ENCODE measurements at regions not wholly inside any gene's neighbourhood (a gene's known extent, or its start where the extent isn't known, plus 50 kb on each side); places are given as distances from the start of the nearest gene placed in this dataset.

DNA sequence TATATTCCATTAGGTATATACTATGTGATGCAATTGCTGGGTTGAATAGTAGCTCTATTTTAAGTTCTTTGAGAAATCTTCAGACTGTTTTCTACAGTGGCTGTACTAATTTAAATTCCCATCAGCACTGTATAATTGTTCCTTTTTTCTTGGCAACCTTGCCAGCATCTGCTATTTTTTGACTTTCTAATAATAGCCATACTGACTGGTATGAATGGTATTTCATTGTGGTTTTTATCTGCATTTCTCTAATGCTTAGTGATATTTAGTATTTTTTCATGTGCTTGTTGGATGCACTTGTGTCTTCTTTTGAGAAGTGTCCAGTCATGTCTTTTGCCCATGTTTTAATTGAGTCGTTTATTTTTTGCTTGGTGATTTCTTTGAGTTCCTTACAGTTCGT, 145.1 kb upstream of the PLSCR5 start:
- Histone ChIP-seq H2BK12ac (ENCODE audit: low read length) (no peak overlapping the region), H3K4me2 (ENCODE audit: low read length) (no peak overlapping the region), H3K23ac (ENCODE audit: low read length) (no peak overlapping the region), H3K4me1 (ENCODE audit: control insufficient read depth in 1 of 2, insufficient read depth in 2 of 2, low read length in 2 of 2) (no peaks in the 10 kb centered on the region), H2AFZ (ENCODE audit: insufficient read depth, low read length, poor library complexity) (no peak overlapping the region), H4K8ac (ENCODE audit: low read depth, low read length) (no peak overlapping the region), H3K4ac (ENCODE audit: low read depth, low read length) (no peak overlapping the region), H3K27ac (ENCODE audit: low read depth, low read length) (no peak overlapping the region), H3K9ac (ENCODE audit: low read length) (no peak overlapping the region), H4K91ac (ENCODE audit: low read depth, low read length) (no peak overlapping the region), H3K9me3 (ENCODE audit: insufficient read depth, low read depth, low read length) (no peaks in the 10 kb centered on the region), H3K4me3 (ENCODE audit: low read depth, low read length) (no peak overlapping the region), H3K79me2 (ENCODE audit: control insufficient read depth, insufficient read depth, low read length, poor library complexity) (no peaks in the 10 kb centered on the region), H2BK5ac (ENCODE audit: low read depth, low read length, poor library complexity) (no peak overlapping the region), H4K12ac (ENCODE audit: low read depth, low read length) (no peak overlapping the region), H3K14ac (ENCODE audit: low read length) (no peak overlapping the region), H3K18ac (ENCODE audit: low read length) (no peak overlapping the region), H3K36me3 (ENCODE audit: control insufficient read depth in 1 of 2, insufficient read depth in 2 of 2, low read length in 2 of 2) (no peaks in the 10 kb centered on the region), H3K27me3 (ENCODE audit: insufficient read depth, low read length) (no peaks in the 10 kb centered on the region), H2BK120ac (ENCODE audit: insufficient read depth, low read length, poor library complexity) (no peak overlapping the region), H3K79me1 (ENCODE audit: low read length) (no peaks in the 10 kb centered on the region), H2AK5ac (ENCODE audit: low read length) (no peak overlapping the region)
- no peak for DNase-seq
- WGBS (ENCODE audit: extremely low coverage, insufficient coverage, insufficient read length) = no CpG with 5 or more reads among the region's 2 CpGs

DNA sequence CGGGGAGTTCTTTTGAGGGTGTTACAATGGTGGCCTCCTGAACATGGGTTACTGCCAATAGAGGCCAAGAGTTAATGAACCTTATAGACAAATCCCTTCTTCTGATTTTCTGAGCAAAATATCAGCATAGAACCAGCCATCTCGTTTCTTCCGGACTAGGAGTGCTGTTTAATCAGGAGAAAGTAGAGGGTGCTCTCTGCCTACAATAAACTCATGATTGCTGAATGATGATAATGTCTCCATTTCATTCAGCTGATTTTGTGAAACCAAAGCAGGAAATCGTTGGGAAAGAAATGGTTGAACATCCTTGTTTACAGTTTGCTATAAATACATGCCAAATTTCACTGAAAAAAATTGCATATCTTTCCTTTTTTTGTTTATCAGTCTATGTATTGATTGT, 142.8 kb upstream of the PLSCR5 start:
- Histone ChIP-seq H4K91ac (ENCODE audit: low read depth, low read length) (no peak overlapping the region), H2BK5ac (ENCODE audit: low read depth, low read length, poor library complexity) (no peak overlapping the region), H3K36me3 (ENCODE audit: control insufficient read depth in 1 of 2, insufficient read depth in 2 of 2, low read length in 2 of 2) (no peaks in the 10 kb centered on the region), H2BK12ac (ENCODE audit: low read length) (no peak overlapping the region), H3K9ac (ENCODE audit: low read length) (no peak overlapping the region), H3K23ac (ENCODE audit: low read length) (no peak overlapping the region), H4K12ac (ENCODE audit: low read depth, low read length) (no peak overlapping the region), H3K14ac (ENCODE audit: low read length) (no peak overlapping the region), H3K4ac (ENCODE audit: low read depth, low read length) (no peak overlapping the region), H3K27ac (ENCODE audit: low read depth, low read length) (no peak overlapping the region), H3K79me2 (ENCODE audit: control insufficient read depth, insufficient read depth, low read length, poor library complexity) (no peaks in the 10 kb centered on the region), H3K4me2 (ENCODE audit: low read length) (no peak overlapping the region), H3K27me3 (ENCODE audit: insufficient read depth, low read length) (no peaks in the 10 kb centered on the region), H3K18ac (ENCODE audit: low read length) (no peak overlapping the region), H3K79me1 (ENCODE audit: low read length) (no peaks in the 10 kb centered on the region), H3K4me3 (ENCODE audit: low read depth, low read length) (no peak overlapping the region), H4K8ac (ENCODE audit: low read depth, low read length) (no peak overlapping the region), H2AK5ac (ENCODE audit: low read length) (no peak overlapping the region), H3K4me1 (ENCODE audit: control insufficient read depth in 1 of 2, insufficient read depth in 2 of 2, low read length in 2 of 2) (peaks cover 0 to 2% of the 10 kb centered on the region in 2 experiments), H2AFZ (ENCODE audit: insufficient read depth, low read length, poor library complexity) (no peak overlapping the region), H3K9me3 (ENCODE audit: insufficient read depth, low read depth, low read length) (no peaks in the 10 kb centered on the region), H2BK120ac (ENCODE audit: insufficient read depth, low read length, poor library complexity) (no peak overlapping the region)
- WGBS (ENCODE audit: extremely low coverage, insufficient coverage, insufficient read length) = no CpG with 5 or more reads among the region's 4 CpGs
- DNase-seq = no peak

DNA sequence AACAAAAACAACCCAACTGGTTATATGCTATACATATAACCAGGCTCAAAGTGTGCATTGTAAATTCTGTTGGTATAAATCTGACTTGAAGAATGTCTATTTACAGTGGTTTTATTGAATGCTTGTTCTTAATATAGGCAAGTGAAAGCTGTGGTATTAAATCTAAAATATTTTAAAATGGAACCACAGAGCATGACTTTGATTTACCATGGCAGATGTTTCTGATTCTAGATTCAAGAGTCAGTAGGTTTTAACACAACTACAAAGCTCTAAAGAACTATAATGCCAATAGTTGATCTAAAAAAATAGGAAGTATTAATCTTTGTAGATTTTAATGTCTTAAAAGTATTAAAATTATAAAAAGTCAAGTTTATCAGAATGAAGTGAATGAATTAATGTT, 141.9 kb upstream of the PLSCR5 start:
- no peak overlapping the region for H3K27ac ChIP-seq (ENCODE audit: low read depth, low read length)
- H3K4me2 ChIP-seq (ENCODE audit: low read length) = no peak overlapping the region
- H4K8ac ChIP-seq (ENCODE audit: low read depth, low read length) = no peak overlapping the region
- H2AK5ac ChIP-seq (ENCODE audit: low read length) = no peak overlapping the region
- H2BK120ac ChIP-seq (ENCODE audit: insufficient read depth, low read length, poor library complexity) = no peak overlapping the region
- no peak overlapping the region for H3K4me3 ChIP-seq (ENCODE audit: low read depth, low read length)
- no peak overlapping the region for H2AFZ ChIP-seq (ENCODE audit: insufficient read depth, low read length, poor library complexity)
- H4K12ac ChIP-seq (ENCODE audit: low read depth, low read length) = no peak overlapping the region
- H3K14ac ChIP-seq (ENCODE audit: low read length) = no peak overlapping the region
- no peaks in the 10 kb centered on the region for H3K79me1 ChIP-seq (ENCODE audit: low read length)
- no peak overlapping the region for H3K18ac ChIP-seq (ENCODE audit: low read length)
- no peak for DNase-seq
- H2BK5ac ChIP-seq (ENCODE audit: low read depth, low read length, poor library complexity) = no peak overlapping the region
- H3K79me2 ChIP-seq (ENCODE audit: control insufficient read depth, insufficient read depth, low read length, poor library complexity) = no peaks in the 10 kb centered on the region
- no peaks in the 10 kb centered on the region for H3K9me3 ChIP-seq (ENCODE audit: insufficient read depth, low read depth, low read length)
- no peaks in the 10 kb centered on the region for H3K27me3 ChIP-seq (ENCODE audit: insufficient read depth, low read length)
- H3K23ac ChIP-seq (ENCODE audit: low read length) = no peak overlapping the region
- H3K4ac ChIP-seq (ENCODE audit: low read depth, low read length) = no peak overlapping the region
- H4K91ac ChIP-seq (ENCODE audit: low read depth, low read length) = no peak overlapping the region
- peaks cover 0 to 2% of the 10 kb centered on the region in 2 experiments for H3K4me1 ChIP-seq (ENCODE audit: control insufficient read depth in 1 of 2, insufficient read depth in 2 of 2, low read length in 2 of 2)
- no peak overlapping the region for H3K9ac ChIP-seq (ENCODE audit: low read length)
- no peaks in the 10 kb centered on the region for H3K36me3 ChIP-seq (ENCODE audit: control insufficient read depth in 1 of 2, insufficient read depth in 2 of 2, low read length in 2 of 2)
- H2BK12ac ChIP-seq (ENCODE audit: low read length) = no peak overlapping the region

DNA sequence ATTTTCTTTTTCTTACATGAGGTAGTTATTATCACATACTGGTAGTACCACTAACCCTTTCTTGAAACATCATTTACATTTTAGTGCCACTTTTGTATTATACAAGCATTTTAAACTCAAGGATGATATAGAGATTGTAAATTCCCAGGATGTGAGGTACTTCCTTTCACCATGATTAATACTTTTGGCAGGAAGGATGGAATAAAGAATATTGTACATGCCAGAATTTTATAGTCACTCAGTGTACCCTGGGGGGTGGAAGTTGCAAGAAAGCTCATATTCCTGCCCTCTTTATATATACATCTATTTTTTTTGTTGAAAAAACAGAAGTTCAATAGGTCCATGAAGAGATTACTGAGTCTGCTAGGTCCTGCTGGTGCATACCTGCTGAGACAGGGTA, 141.0 kb upstream of the PLSCR5 start:
- Histone ChIP-seq H3K9ac (ENCODE audit: low read length) (no peak overlapping the region), H3K27me3 (ENCODE audit: insufficient read depth, low read length) (no peaks in the 10 kb centered on the region), H2BK5ac (ENCODE audit: low read depth, low read length, poor library complexity) (no peak overlapping the region), H3K79me2 (ENCODE audit: control insufficient read depth, insufficient read depth, low read length, poor library complexity) (no peaks in the 10 kb centered on the region), H2AK5ac (ENCODE audit: low read length) (no peak overlapping the region), H2AFZ (ENCODE audit: insufficient read depth, low read length, poor library complexity) (no peak overlapping the region), H3K79me1 (ENCODE audit: low read length) (no peaks in the 10 kb centered on the region), H4K12ac (ENCODE audit: low read depth, low read length) (no peak overlapping the region), H4K91ac (ENCODE audit: low read depth, low read length) (no peak overlapping the region), H3K4me2 (ENCODE audit: low read length) (no peak overlapping the region), H2BK120ac (ENCODE audit: insufficient read depth, low read length, poor library complexity) (no peak overlapping the region), H3K18ac (ENCODE audit: low read length) (no peak overlapping the region), H3K14ac (ENCODE audit: low read length) (no peak overlapping the region), H3K4me1 (ENCODE audit: control insufficient read depth in 1 of 2, insufficient read depth in 2 of 2, low read length in 2 of 2) (peaks cover 0 to 2% of the 10 kb centered on the region in 2 experiments), H2BK12ac (ENCODE audit: low read length) (no peak overlapping the region), H3K4me3 (ENCODE audit: low read depth, low read length) (no peak overlapping the region), H3K23ac (ENCODE audit: low read length) (no peak overlapping the region), H3K9me3 (ENCODE audit: insufficient read depth, low read depth, low read length) (no peaks in the 10 kb centered on the region), H4K8ac (ENCODE audit: low read depth, low read length) (no peak overlapping the region), H3K27ac (ENCODE audit: low read depth, low read length) (no peak overlapping the region), H3K36me3 (ENCODE audit: control insufficient read depth in 1 of 2, insufficient read depth in 2 of 2, low read length in 2 of 2) (no peaks in the 10 kb centered on the region), H3K4ac (ENCODE audit: low read depth, low read length) (no peak overlapping the region)
- no peak for DNase-seq

DNA sequence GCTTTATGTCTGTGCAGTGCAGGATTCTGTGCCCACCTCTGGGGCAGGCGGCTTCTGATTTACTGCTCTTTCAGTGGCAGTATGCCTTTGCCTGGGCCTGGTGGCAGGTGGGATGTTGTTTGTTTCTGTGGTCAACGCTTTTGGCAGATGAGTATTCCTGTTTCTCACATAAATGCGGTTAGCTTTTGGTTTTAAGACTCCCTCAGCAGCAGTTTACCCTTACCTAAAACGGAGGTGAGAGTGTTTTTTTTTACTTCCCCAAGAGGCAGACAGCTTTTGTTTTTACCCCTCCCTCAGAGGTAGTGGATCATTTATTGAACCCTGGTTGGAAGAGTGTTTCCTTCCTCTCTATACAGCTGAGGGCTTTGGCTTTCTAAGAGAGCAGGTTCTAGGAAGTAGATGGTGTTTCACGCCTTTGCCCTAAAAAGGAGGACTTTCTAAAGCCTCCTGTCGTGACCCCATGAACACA, 134.1 kb upstream of the PLSCR5 start:
- Histone ChIP-seq H3K79me1 (ENCODE audit: low read length) (no peaks in the 10 kb centered on the region), H3K23ac (ENCODE audit: low read length) (no peak overlapping the region), H4K8ac (ENCODE audit: low read depth, low read length) (no peak overlapping the region), H3K4me3 (ENCODE audit: low read depth, low read length) (no peak overlapping the region), H3K9me3 (ENCODE audit: insufficient read depth, low read depth, low read length) (no peaks in the 10 kb centered on the region), H2BK12ac (ENCODE audit: low read length) (no peak overlapping the region), H3K4me2 (ENCODE audit: low read length) (no peak overlapping the region), H2BK120ac (ENCODE audit: insufficient read depth, low read length, poor library complexity) (no peak overlapping the region), H3K4ac (ENCODE audit: low read depth, low read length) (no peak overlapping the region), H4K12ac (ENCODE audit: low read depth, low read length) (no peak overlapping the region), H2AFZ (ENCODE audit: insufficient read depth, low read length, poor library complexity) (no peak overlapping the region), H3K14ac (ENCODE audit: low read length) (no peak overlapping the region), H3K27ac (ENCODE audit: low read depth, low read length) (no peak overlapping the region), H4K91ac (ENCODE audit: low read depth, low read length) (no peak overlapping the region), H3K4me1 (ENCODE audit: control insufficient read depth in 1 of 2, insufficient read depth in 2 of 2, low read length in 2 of 2) (no peaks in the 10 kb centered on the region), H2AK5ac (ENCODE audit: low read length) (no peak overlapping the region), H3K27me3 (ENCODE audit: insufficient read depth, low read length) (no peaks in the 10 kb centered on the region), H3K9ac (ENCODE audit: low read length) (no peak overlapping the region), H2BK5ac (ENCODE audit: low read depth, low read length, poor library complexity) (no peak overlapping the region), H3K36me3 (ENCODE audit: control insufficient read depth in 1 of 2, insufficient read depth in 2 of 2, low read length in 2 of 2) (no peaks in the 10 kb centered on the region), H3K18ac (ENCODE audit: low read length) (no peak overlapping the region), H3K79me2 (ENCODE audit: control insufficient read depth, insufficient read depth, low read length, poor library complexity) (no peaks in the 10 kb centered on the region)
- DNase-seq = no peak
- no CpG with 5 or more reads among the region's 6 CpGs for WGBS (ENCODE audit: extremely low coverage, insufficient coverage, insufficient read length)
